Upper lobe of left lung (tissue), 4 donors: ENCODE measurements at regions not wholly inside any gene's neighbourhood (a gene's known extent, or its start where the extent isn't known, plus 50 kb on each side); places are given as distances from the start of the nearest gene placed in this dataset.

Source experiments
- POLR2A ChIP-seq, 4 donors: fragments of 450-650 bp; IDR thresholded peaks; one replicate each; pipeline ENCODE4 v1.5.1; 2016 to 2017; ENCODE audit warnings: antibody characterized with exemption in 4 of 4, mild to moderate bottlenecking in 2 of 4
- POLR2AphosphoS5 ChIP-seq, 2 donors: sonication (generic); formaldehyde crosslinking; IDR thresholded peaks; one replicate each; pipeline ENCODE4 v1.5.1; 2017; ENCODE audit warnings: antibody characterized with exemption in 2 of 2
- TF ChIP-seq, protein P1 (sequence below), 6 experiments: fragments of 450-650 bp in 4 of 6; fragments of 200-600 bp in 2 of 6; sonication (generic) in 2 of 6; IDR thresholded peaks; one replicate each; pipeline ENCODE4 v1.5.1; 2016 to 2019; ENCODE audit warnings: antibody characterized with exemption in 6 of 6

DNA sequence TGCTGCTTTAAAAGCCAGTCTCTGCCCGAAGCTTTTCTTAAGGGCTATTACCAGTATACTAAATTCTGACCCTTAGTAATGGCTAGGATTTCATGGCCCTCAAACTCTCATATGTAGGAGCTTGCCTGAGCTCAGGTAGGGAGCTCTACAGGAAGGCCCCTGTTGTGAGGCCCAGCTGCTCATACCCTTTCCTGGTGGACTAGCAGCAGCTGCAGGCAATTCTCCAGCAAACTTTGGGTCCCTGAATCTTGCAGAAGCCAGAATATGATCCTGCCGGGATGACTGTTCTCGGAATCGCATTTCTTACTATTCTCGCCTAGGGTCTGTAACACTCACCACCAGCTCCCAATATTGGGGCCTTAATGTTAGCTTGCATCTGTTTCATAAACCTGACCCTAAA lies 106.4 kb upstream of the SERTAD2 start:
- TF ChIP-seq POLR2AphosphoS5 (IDR thresholded peaks at IDR 0.05), result no peak
- TF ChIP-seq, protein P1, sequence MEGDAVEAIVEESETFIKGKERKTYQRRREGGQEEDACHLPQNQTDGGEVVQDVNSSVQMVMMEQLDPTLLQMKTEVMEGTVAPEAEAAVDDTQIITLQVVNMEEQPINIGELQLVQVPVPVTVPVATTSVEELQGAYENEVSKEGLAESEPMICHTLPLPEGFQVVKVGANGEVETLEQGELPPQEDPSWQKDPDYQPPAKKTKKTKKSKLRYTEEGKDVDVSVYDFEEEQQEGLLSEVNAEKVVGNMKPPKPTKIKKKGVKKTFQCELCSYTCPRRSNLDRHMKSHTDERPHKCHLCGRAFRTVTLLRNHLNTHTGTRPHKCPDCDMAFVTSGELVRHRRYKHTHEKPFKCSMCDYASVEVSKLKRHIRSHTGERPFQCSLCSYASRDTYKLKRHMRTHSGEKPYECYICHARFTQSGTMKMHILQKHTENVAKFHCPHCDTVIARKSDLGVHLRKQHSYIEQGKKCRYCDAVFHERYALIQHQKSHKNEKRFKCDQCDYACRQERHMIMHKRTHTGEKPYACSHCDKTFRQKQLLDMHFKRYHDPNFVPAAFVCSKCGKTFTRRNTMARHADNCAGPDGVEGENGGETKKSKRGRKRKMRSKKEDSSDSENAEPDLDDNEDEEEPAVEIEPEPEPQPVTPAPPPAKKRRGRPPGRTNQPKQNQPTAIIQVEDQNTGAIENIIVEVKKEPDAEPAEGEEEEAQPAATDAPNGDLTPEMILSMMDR (IDR thresholded peaks at IDR 0.05), result no peak
- no peak for TF ChIP-seq POLR2A (IDR thresholded peaks at IDR 0.05)
